NCI-H524 treated with DMSO at 0.1 percent for 48 hours (cell line): ENCODE measurements at regions not wholly inside any gene's neighbourhood (a gene's known extent, or its start where the extent isn't known, plus 50 kb on each side); places are given as distances from the start of the nearest gene placed in this dataset.
"Not testable (repeated sequence)": the region's sequence is repeated elsewhere in the genome, so short reads cannot be mapped to it uniquely, and the experiment has no call there.

Source experiments
- DNase-seq: peaks from one replicate; lab custom pipeline; 2025; lab: John Stamatoyannopoulos, UW

GRCh38 chr5:87627363-87627762, 214.6 kb upstream of the CCNH start:
- no peak for DNase-seq

DNA sequence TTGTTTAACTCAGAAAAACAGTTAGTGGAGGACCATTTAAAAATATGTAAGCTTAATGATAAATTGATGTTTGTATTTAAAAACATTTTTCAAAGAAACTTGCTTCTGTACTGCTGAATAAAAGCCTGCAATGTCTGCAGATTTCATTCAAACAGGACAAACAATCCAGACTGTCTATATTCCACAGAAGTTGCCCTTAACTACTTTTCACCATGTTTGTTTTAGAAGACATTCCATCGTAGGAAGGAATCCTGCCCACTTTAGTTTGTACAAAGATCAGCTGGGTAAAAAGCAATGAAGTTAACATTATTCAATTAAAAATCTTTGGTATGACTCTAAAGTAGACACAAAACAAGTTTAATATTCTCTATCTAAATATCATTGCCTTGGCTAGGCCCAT, 195.7 kb upstream of the CCNH start:
- no peak for DNase-seq

GRCh38 chr5:87605663-87606062, 192.9 kb upstream of the CCNH start:
- no peak for DNase-seq

DNA sequence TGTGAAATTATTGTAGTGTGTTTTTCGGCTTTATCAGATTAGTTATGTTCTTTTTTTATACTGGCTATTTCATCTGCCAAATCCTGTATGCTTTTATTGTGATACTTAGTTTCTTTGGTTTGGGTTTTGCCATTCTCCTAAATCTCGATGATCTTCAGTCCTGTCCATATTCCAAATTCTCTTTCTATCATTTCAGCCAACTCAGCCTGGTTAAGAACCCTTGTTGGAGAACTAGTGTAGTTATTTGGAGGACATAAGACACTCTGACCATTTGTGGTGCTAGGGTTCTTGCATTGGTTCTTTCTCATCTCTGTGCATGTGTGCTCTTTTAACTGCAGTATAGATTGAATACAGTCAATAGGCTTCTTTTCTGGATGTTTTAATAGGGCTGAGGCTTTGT, 187.0 kb upstream of the CCNH start:
- DNase-seq = no peak

DNA sequence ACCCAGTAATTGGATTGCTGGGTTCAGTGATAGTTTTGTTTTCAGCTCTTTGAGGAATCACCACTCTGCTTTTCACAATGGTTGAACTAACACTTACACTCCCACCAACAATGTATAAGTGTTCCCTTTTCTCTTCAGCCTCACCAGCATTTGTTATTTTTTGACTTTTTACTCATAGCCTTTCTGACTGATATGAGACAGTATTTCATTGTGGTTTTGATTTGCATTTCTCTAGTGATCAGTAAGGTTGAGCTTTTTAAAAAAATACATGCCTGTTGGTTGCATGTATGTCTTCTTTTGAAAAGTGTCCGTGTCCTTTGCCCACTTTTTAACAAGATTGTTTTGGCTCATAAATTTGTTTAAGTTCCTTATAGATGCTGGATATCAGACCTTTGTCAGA, 185.7 kb upstream of the CCNH start:
- DNase-seq = no peak

GRCh38 chr5:87594566-87594965, 181.8 kb upstream of the CCNH start:
- no peak for DNase-seq

GRCh38 chr5:87589587-87589986, 176.9 kb upstream of the CCNH start:
- no peak for DNase-seq

DNA sequence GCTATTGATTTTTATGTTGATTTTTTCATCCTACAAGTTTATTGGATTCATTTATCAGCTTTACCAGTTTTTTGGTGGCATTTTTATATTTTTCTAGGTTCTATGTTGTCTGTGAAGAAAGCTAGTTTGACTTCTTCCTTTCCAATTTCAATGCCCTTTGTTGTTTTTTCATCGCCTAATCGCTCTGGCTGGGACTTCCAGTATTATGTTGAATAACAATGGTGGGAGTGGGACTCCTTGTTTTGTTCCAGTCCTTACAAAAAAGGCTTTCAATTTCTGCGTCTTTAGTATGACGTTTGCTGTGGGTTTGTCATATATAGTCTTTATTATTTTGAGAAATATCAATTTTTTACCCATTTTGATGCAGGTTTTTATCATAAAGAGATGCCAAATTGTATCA, 175.6 kb upstream of the CCNH start:
- DNase-seq = no peak

GRCh38 chr5:87583704-87584103, 171.0 kb upstream of the CCNH start:
- not testable (repeated sequence) for DNase-seq

GRCh38 chr5:87582149-87582548, 169.4 kb upstream of the CCNH start:
- DNase-seq = no peak

DNA sequence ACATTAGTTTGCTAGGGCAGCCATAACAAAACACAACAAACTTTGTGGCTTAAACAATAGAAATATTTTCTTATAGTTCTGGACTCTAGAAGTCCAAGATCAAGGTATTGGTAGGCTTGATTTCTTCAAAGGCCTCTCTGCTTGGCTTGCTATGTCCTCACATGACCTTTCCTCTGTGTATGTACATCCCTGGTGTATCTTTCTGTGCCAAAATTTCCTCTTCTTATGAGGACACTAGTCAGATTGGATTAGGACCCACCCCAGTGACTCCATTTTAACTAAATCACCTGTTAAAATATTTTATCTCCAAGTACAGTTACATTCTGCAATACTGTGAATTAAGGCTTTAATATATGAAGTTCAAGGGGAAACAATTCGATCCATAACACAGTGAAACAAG, 168.9 kb upstream of the CCNH start:
- DNase-seq = no peak

- DNase-seq = no peak
Observed at GRCh38 chr5:87579678-87580077, 166.9 kb upstream of the CCNH start.

DNA sequence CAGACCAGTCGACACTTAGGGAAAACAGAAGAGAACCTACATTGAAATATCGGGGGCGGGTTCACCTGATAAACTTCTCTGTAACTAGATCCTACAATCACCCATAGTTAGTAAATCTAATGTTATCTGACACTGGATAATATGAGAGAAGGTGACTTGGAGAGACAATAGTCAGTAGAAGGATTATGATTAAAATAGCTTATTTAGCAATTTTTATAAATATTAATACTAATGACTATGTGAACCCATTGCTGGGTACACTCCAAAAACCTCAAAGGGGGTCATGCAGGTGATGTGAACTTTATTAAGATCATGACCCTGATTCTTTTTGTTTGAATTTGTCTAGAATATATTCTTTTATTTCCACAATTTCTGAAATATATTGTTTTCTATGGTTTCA, 164.1 kb upstream of the CCNH start:
- DNase-seq = no peak

DNA sequence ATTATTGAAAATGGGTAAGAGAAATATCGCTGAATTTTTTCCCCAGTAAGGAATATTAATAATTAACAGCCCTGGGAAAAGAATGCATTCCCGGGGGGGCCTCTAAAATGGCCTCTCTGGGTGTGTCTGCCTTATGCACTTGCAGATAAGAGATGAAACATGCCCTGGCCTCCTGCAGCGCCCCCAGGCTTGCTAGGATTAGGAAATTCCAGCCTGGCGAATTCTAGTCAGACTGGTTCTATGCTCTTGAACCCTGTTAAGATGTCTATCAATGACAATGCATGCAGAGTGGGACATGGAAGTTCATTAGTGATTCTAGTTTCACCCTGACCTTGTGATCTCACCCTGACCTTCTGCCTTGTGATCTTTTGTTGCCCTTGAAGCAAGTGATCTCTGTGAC, 163.6 kb upstream of the CCNH start:
- DNase-seq = not testable (repeated sequence)

DNA sequence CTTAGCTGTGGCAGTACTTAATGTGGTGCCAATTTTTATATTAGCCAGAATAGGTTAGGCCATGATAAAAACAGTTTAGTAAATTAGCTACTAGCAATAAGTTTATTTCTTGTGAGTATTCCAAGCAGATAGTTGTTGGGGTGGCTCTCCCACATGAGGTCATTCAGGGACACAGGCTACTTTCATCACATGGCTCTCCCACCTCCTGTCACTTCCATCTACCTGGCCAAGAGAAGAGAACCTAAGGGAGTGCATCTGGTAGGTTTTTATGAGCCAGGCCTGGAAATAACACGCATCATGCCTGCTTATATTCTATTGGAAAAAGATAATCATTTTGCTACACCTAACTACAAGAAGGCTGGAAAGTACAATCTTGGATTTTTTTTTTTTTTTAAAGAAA, 161.4 kb upstream of the CCNH start:
- no peak for DNase-seq

- DNase-seq = no peak
Observed at GRCh38 chr5:87572611-87573010, 159.9 kb upstream of the CCNH start.

GRCh38 chr5:87572090-87572489, 159.4 kb upstream of the CCNH start:
- DNase-seq = no peak

DNA sequence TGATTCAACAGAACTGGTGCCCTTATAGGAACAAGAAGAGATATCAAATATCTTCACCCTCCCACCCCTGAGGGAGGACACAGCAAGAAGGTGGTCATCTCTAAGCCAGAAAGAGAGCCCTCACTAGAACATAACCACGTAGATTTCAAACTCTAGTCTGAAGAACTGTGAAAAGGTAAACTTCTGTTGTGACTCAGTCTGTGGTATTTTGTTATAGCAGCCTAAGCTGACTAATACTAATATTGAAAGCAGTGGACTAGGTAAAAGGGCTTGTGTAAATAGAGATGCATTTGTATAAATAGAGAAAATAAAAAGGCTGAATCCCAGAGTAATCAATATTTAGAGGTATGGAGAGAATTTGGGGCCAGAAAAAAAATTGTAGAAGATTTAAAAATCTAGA, 157.6 kb upstream of the CCNH start:
- no peak for DNase-seq

GRCh38 chr5:87562068-87562467, 149.3 kb upstream of the CCNH start:
- DNase-seq = no peak

GRCh38 chr5:87560528-87560927, 147.8 kb upstream of the CCNH start:
- no peak for DNase-seq

DNA sequence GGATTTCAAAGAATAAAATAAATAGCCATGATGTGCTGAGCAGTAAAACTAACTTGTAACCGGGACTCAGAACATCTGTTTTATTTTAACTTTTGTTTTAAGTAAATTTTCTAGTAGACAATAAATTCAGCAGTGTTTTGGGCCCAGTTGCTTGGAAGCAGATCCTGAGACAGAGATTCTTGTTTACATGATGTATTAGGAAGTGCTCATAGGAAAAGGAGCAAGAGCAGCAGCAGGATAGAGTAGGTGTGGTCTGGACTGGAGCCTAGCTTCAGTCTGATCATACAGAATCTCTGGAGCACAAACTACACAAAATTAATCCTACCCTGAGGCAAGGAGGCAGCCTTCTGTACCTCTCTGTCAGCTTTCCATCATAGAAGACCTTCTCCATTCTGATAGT, 139.2 kb upstream of the CCNH start:
- no peak for DNase-seq

GRCh38 chr5:87541676-87542075, 128.9 kb upstream of the CCNH start:
- DNase-seq = no peak

GRCh38 chr5:87541033-87541432, 128.3 kb upstream of the CCNH start:
- DNase-seq = peak; percentile 9

DNA sequence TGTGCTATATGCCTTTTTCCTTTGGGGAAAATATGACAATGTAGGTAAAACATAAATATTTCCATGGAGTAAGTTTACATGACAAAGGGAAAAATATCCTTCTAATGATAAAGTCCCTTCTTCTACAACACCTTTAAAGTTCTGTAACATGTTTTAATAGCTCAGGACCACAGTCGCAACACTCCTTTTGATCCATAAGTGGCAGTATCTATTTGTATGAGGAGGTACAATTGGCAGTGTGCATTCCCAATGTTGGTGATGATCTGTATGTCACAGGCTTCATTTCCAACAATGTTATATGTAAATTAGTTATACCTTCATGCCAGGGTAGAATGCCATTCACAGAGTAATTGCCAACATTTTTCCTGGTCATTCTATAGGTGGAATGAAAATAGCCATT, 127.1 kb upstream of the CCNH start:
- no peak for DNase-seq

DNA sequence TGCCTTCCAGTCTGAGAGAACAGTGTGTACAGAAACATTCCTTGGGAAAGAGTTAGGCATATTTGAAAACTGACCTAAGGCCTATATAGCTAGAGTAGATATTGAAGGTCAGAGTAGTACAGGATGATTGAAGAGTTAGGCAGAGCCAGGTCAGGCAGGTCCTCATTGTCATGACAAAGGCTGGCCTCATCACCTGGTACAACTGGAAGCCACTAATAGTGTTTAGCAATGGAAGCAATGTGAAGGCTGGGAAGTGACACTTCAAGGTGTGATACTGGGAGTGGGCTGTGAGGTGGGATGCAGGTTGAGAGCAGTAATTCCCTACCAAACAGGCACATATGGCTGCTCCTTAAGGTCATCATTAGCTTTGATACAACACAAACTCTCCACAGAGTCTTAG, 123.6 kb upstream of the CCNH start:
- no peak for DNase-seq
